Natural killer cell (primary cell): ENCODE measurements at regions not wholly inside any gene's neighbourhood (a gene's known extent, or its start where the extent isn't known, plus 50 kb on each side); places are given as distances from the start of the nearest gene placed in this dataset.
"Not testable (repeated sequence)": the region's sequence is repeated elsewhere in the genome, so short reads cannot be mapped to it uniquely, and the experiment has no call there.

ENCODE experiments used
- ATAC-seq, 3 donors: fragments of 150-1000 bp in 2 of 3; fragments of 200-7000 bp in 1 of 3; cut with Tn5 transposase; 1 replicate in 1 of 3; 2 replicates in 2 of 3; pipeline ENCODE4 v1.10.0; 2021; ENCODE audit warnings: mild to moderate bottlenecking in 2 of 3, moderate library complexity in 2 of 3
- DNase-seq, 2 donors: peaks; one replicate each; pipeline versions ENCODE4 v3.0.0 to v3.0.0-alpha.2; 2013 to 2021; ENCODE audit warnings: mixed read lengths in 1 of 2
- H3K27ac ChIP-seq: one replicate; pipeline ENCODE4 v1.5.1; 2013; ENCODE audit warnings: mild to moderate bottlenecking, low read length
- H3K27me3 ChIP-seq: one replicate; pipeline ENCODE4 v1.6.1; 2013; ENCODE audit warnings: low read length; ENCODE audit not compliant: control insufficient read depth, insufficient read depth
- H3K36me3 ChIP-seq: one replicate; pipeline ENCODE4 v1.6.1; 2013; ENCODE audit warnings: low read length; ENCODE audit not compliant: control insufficient read depth, insufficient read depth
- H3K4me1 ChIP-seq: one replicate; pipeline ENCODE4 v1.6.1; 2013; ENCODE audit warnings: low read length; ENCODE audit not compliant: control insufficient read depth, insufficient read depth
- H3K4me3 ChIP-seq: one replicate; pipeline ENCODE4 v1.5.1; 2013; ENCODE audit warnings: low read length
- H3K9me3 ChIP-seq: one replicate; pipeline ENCODE4 v1.6.1; 2013; ENCODE audit warnings: low read length; ENCODE audit not compliant: control insufficient read depth, insufficient read depth
- H3K27ac Mint-ChIP-seq, 2 donors: one replicate each; pipeline ENCODE4 v1.8.0; 2022; ENCODE audit warnings: mild to moderate bottlenecking in 2 of 2, mixed read lengths in 2 of 2, moderate library complexity in 1 of 2
- H3K27me3 Mint-ChIP-seq, 2 donors: one replicate each; pipeline ENCODE4 v1.8.0; 2022; ENCODE audit warnings: low read depth in 2 of 2, mixed read lengths in 2 of 2
- H3K36me3 Mint-ChIP-seq: one replicate; pipeline ENCODE4 v1.8.0; 2022; ENCODE audit warnings: mixed read lengths
- H3K4me1 Mint-ChIP-seq, 2 donors: one replicate each; pipeline ENCODE4 v1.8.0; 2022; ENCODE audit warnings: mixed read lengths in 2 of 2
- H3K4me3 Mint-ChIP-seq: one replicate; pipeline ENCODE4 v1.8.0; 2022; ENCODE audit warnings: mild to moderate bottlenecking, moderate library complexity, mixed read lengths
- H3K9me3 Mint-ChIP-seq, 2 donors: one replicate each; pipeline ENCODE4 v1.8.0; 2022; ENCODE audit warnings: mixed read lengths in 2 of 2
- CTCF ChIP-seq: fragments of 200-600 bp; IDR thresholded peaks from one replicate; pipeline ENCODE4 v1.8.0; 2022; ENCODE audit warnings: antibody characterized with exemption
- WGBS: methylation state at CpG from one replicate; pipeline ENCODE4 v1.1.7; 2013; ENCODE audit warnings: missing lambda C conversion rate; ENCODE audit not compliant: insufficient coverage; 5-methylcytosine and 5-hydroxymethylcytosine counted together
- intact Hi-C: fragments of 100-400 bp; cut with micrococcal nuclease; formaldehyde crosslinking; loops from one replicate; pipeline ENCODE4 v1.14.2; 2022

- intact Hi-C loops, result no loop called here
- Mint-ChIP-seq H3K4me3 (no peak overlapping the region), H3K36me3 (no peaks in the 10 kb centered on the region), H3K27ac (no peak overlapping the region), H3K27me3 (no peaks in the 10 kb centered on the region), H3K9me3 (no peaks in the 10 kb centered on the region), H3K4me1 (no peaks in the 10 kb centered on the region)
- TF ChIP-seq CTCF, result no peak
- Histone ChIP-seq H3K27me3 (no peaks in the 10 kb centered on the region), H3K4me1 (no peaks in the 10 kb centered on the region), H3K27ac (no peak overlapping the region), H3K9me3 (no peaks in the 10 kb centered on the region), H3K36me3 (no peaks in the 10 kb centered on the region), H3K4me3 (no peak overlapping the region)
- ATAC-seq (no peak), DNase-seq (no peak)
- WGBS, result no CpG with 5 or more reads among the region's 1 CpG
These were observed 59.6 kb upstream of the P3H2 start for GRCh38 chr3:190180268-190180667.

- Histone ChIP-seq H3K4me1 (no peaks in the 10 kb centered on the region), H3K36me3 (no peaks in the 10 kb centered on the region), H3K4me3 (no peak overlapping the region), H3K27me3 (no peaks in the 10 kb centered on the region), H3K27ac (no peak overlapping the region), H3K9me3 (no peaks in the 10 kb centered on the region)
- DNase-seq, result no peak
- intact Hi-C loops, result no loop called here
- Mint-ChIP-seq H3K4me3 (no peak overlapping the region), H3K27ac (no peak overlapping the region), H3K9me3 (no peaks in the 10 kb centered on the region), H3K27me3 (no peaks in the 10 kb centered on the region), H3K36me3 (no peaks in the 10 kb centered on the region), H3K4me1 (no peaks in the 10 kb centered on the region)
- TF ChIP-seq CTCF, result no peak
- no CpG with 5 or more reads among the region's 2 CpGs for WGBS
- no peak for ATAC-seq
These were observed 58.1 kb upstream of the P3H2 start for GRCh38 chr3:190178779-190179178.

- H3K36me3 ChIP-seq, H3K27ac Mint-ChIP-seq, ATAC-seq, H3K4me1 Mint-ChIP-seq, H3K9me3 ChIP-seq, H3K27me3 ChIP-seq, H3K4me3 ChIP-seq, DNase-seq, H3K4me1 ChIP-seq, H3K9me3 Mint-ChIP-seq, H3K27me3 Mint-ChIP-seq, H3K36me3 Mint-ChIP-seq, intact Hi-C loops, H3K27ac ChIP-seq, H3K4me3 Mint-ChIP-seq: not testable (repeated sequence)
- WGBS, result 97% methylated on average over 29 of the region's 39 CpGs
These were observed 56.3 kb upstream of the P3H2 start for GRCh38 chr3:190176933-190177525.

GRCh38 chr3:190176106-190176505, 55.4 kb upstream of the P3H2 start:
- ATAC-seq, H3K27me3 Mint-ChIP-seq, H3K4me1 Mint-ChIP-seq, H3K27ac ChIP-seq, H3K27ac Mint-ChIP-seq, intact Hi-C loops, H3K36me3 ChIP-seq, H3K27me3 ChIP-seq, DNase-seq, H3K4me1 ChIP-seq, H3K4me3 ChIP-seq, H3K9me3 ChIP-seq, H3K4me3 Mint-ChIP-seq, H3K36me3 Mint-ChIP-seq, H3K9me3 Mint-ChIP-seq: not testable (repeated sequence)
- WGBS, result 44% methylated on average over 10 of the region's 10 CpGs

- intact Hi-C loops, result no loop called here
- Mint-ChIP-seq H3K27ac (no peak overlapping the region), H3K36me3 (no peaks in the 10 kb centered on the region), H3K9me3 (no peaks in the 10 kb centered on the region), H3K4me3 (no peak overlapping the region), H3K4me1 (no peaks in the 10 kb centered on the region), H3K27me3 (no peaks in the 10 kb centered on the region)
- no peak for DNase-seq
- WGBS, result 100% methylated on average over 1 of the region's 1 CpG
- Histone ChIP-seq H3K4me3 (no peak overlapping the region), H3K9me3 (no peaks in the 10 kb centered on the region), H3K36me3 (no peaks in the 10 kb centered on the region), H3K27me3 (no peaks in the 10 kb centered on the region), H3K4me1 (no peaks in the 10 kb centered on the region), H3K27ac (no peak overlapping the region)
- no peak for TF ChIP-seq CTCF
- no peak for ATAC-seq
These were observed 54.8 kb upstream of the P3H2 start for GRCh38 chr3:190175490-190175889.
